ENCODE measurements at regions not wholly inside any gene's neighbourhood (a gene's known extent, or its start where the extent isn't known, plus 50 kb on each side); places are given as distances from the start of the nearest gene placed in this dataset.

DNA sequence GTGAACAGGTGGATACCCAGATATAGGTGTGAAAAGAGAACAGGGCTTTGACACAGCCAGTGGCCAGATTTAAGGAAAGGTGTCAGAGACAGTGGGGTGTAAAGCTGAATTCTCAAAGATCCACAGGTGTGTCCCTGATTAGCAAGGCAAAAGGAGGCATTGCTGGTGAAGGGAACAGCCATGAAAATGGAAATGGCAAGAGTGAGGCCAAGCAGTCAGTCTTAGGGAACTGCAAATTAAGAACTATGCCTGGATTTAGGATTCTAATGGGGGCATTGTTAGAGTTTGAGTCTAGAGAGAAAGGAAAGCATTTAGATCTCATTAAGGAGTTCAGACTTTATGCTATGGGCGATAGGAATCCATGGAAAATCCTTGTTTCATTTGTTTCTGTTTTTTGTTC, 789.2 kb downstream of the MAFB start:
- TF ChIP-seq, protein P1, sequence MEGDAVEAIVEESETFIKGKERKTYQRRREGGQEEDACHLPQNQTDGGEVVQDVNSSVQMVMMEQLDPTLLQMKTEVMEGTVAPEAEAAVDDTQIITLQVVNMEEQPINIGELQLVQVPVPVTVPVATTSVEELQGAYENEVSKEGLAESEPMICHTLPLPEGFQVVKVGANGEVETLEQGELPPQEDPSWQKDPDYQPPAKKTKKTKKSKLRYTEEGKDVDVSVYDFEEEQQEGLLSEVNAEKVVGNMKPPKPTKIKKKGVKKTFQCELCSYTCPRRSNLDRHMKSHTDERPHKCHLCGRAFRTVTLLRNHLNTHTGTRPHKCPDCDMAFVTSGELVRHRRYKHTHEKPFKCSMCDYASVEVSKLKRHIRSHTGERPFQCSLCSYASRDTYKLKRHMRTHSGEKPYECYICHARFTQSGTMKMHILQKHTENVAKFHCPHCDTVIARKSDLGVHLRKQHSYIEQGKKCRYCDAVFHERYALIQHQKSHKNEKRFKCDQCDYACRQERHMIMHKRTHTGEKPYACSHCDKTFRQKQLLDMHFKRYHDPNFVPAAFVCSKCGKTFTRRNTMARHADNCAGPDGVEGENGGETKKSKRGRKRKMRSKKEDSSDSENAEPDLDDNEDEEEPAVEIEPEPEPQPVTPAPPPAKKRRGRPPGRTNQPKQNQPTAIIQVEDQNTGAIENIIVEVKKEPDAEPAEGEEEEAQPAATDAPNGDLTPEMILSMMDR (IDR thresholded peaks at IDR 0.05; ENCODE audit: insufficient read depth, low read length, poor library complexity, severe bottlenecking), result no peak
- no peak for TF ChIP-seq EZH2phosphoT487 (conservative IDR thresholded peaks at IDR 0.05; ENCODE audit: low read length)

Data from SU-DHL-6 (cell line).